Spleen (tissue), 11 donors: ENCODE measurements at regions not wholly inside any gene's neighbourhood (a gene's known extent, or its start where the extent isn't known, plus 50 kb on each side); places are given as distances from the start of the nearest gene placed in this dataset.

Source experiments
- DNase-seq: peaks from one replicate; pipeline ENCODE4 v3.0.0-alpha.2; 2020
- H3K27ac ChIP-seq, 8 donors: fragments of 200-600 bp; sonication (generic) in 7 of 8; 1 replicate in 4 of 8; 2 replicates in 4 of 8; pipeline versions ENCODE4 v1.5.0 to v1.8.0; 2016 to 2021; ENCODE audit warnings: inconsistent platforms in 4 of 8, mild to moderate bottlenecking in 4 of 8, moderate library complexity in 1 of 8
- H3K27me3 ChIP-seq, 7 donors: fragments of 200-600 bp; sonication (generic) in 6 of 7; replicated peaks in 1 of 7; 1 replicate in 4 of 7; 2 replicates in 3 of 7; pipeline versions ENCODE4 v1.5.0 to v1.8.0; 2016 to 2021; ENCODE audit warnings: inconsistent platforms in 3 of 7, mild to moderate bottlenecking in 1 of 7
- H3K36me3 ChIP-seq, 6 donors: fragments of 200-600 bp; sonication (generic) in 5 of 6; 1 replicate in 4 of 6; 2 replicates in 2 of 6; pipeline versions ENCODE4 v1.5.0 to v1.8.0; 2016 to 2021; ENCODE audit warnings: inconsistent platforms in 2 of 6
- H3K4me1 ChIP-seq, 6 donors: fragments of 200-600 bp; sonication (generic) in 5 of 6; 1 replicate in 3 of 6; 2 replicates in 3 of 6; pipeline versions ENCODE4 v1.5.0 to v1.8.0; 2016 to 2021; ENCODE audit warnings: inconsistent platforms in 3 of 6
- H3K4me3 ChIP-seq, 8 donors: fragments of 200-600 bp; sonication (generic) in 7 of 8; 1 replicate in 4 of 8; 2 replicates in 4 of 8; pipeline versions ENCODE4 v1.5.0 to v1.8.0; 2016 to 2021; ENCODE audit warnings: inconsistent platforms in 4 of 8, mild to moderate bottlenecking in 4 of 8, moderate library complexity in 2 of 8
- H3K9me3 ChIP-seq, 8 donors: fragments of 200-600 bp; sonication (generic) in 7 of 8; 1 replicate in 4 of 8; 2 replicates in 4 of 8; pipeline versions ENCODE4 v1.5.0 to v1.8.0; 2016 to 2021; ENCODE audit warnings: inconsistent platforms in 4 of 8
- CTCF ChIP-seq, 11 experiments: fragments of 200-600 bp in 7 of 11; fragments of 450-650 bp in 4 of 11; sonication (generic) in 4 of 11; IDR thresholded peaks in 8 of 11; conservative IDR thresholded peaks in 3 of 11; 1 replicate in 7 of 11; 2 replicates in 4 of 11; pipeline versions ENCODE4 v1.4.0 to v1.8.0; 2016 to 2021; ENCODE audit warnings: antibody characterized with exemption in 11 of 11, inconsistent platforms in 4 of 11, mild to moderate bottlenecking in 1 of 11
- POLR2A ChIP-seq, 3 donors: fragments of 450-650 bp; IDR thresholded peaks; one replicate each; pipeline ENCODE4 v1.5.1; 2017; ENCODE audit warnings: antibody characterized with exemption in 3 of 3, mild to moderate bottlenecking in 1 of 3
- POLR2AphosphoS5 ChIP-seq, 3 donors: sonication (generic); formaldehyde crosslinking; IDR thresholded peaks; one replicate each; pipeline ENCODE4 v1.5.1; 2017; ENCODE audit warnings: antibody characterized with exemption in 3 of 3
- WGBS, 5 donors: extraction: QIAGEN DNeasy Blood & Tissue Kit in 3 of 5; methylation state at CpG; one replicate each; pipeline versions ENCODE4 v1.1.5 to v1.1.7; 2013 to 2018; 5-methylcytosine and 5-hydroxymethylcytosine counted together
- intact Hi-C: fragments of 100-400 bp; cut with DNase I; formaldehyde crosslinking; loops from one replicate; pipeline ENCODE4 v1.15.0; 2023; ENCODE audit warnings: low total_unique reads
- donor health status: healthy with polysubstance abuse.
- donor health status: DM: no; HTN: no; CAD: no; lungs with moderate emphysema.
- donor health status: DM: no; HTN: no; CAD: no.
- donor health status: Bipolar disorder and iron deficiency.
- donor health status: healthy.
- donor health status: DM: no; HTN: no; CAD: no.
- donor health status: DM: yes; HTN: yes; CAD: no.

- TF ChIP-seq POLR2A (IDR thresholded peaks at IDR 0.05) (no peak), POLR2AphosphoS5 (IDR thresholded peaks at IDR 0.05) (no peak), CTCF (IDR thresholded peaks at IDR 0.05 in 8 of 11, conservative IDR thresholded peaks at IDR 0.05 in 3 of 11) (no peak)
- intact Hi-C loops = no loop called here
- Histone ChIP-seq H3K9me3 (peaks cover 0 to 21% (median 10%) of the 10 kb centered on the region in 8 donors), H3K4me3 (no peak overlapping the region), H3K27me3 (no peaks in the 10 kb centered on the region), H3K27ac (no peak overlapping the region), H3K36me3 (no peaks in the 10 kb centered on the region), H3K4me1 (no peaks in the 10 kb centered on the region)
- WGBS, 5 donors = 76 to 90% (median 82%) methylated on average over 1 of the region's 1 CpG
- no peak for DNase-seq
Observed at GRCh38 chr14:45905672-45906071, 652.7 kb upstream of the MIS18BP1 start.

GRCh38 chr14:45904314-45904713 is 651.3 kb upstream of the MIS18BP1 start:
- 88 to 100% (median 94%) methylated on average over 1 of the region's 1 CpG for WGBS, 5 donors
- DNase-seq = no peak
- Histone ChIP-seq H3K9me3 (peaks cover 0 to 7% (median 0%) of the 10 kb centered on the region in 8 donors), H3K4me1 (no peaks in the 10 kb centered on the region), H3K36me3 (no peaks in the 10 kb centered on the region), H3K4me3 (no peak overlapping the region), H3K27ac (no peak overlapping the region), H3K27me3 (no peaks in the 10 kb centered on the region)
- intact Hi-C loops = no loop called here
- no peak for TF ChIP-seq POLR2AphosphoS5 (IDR thresholded peaks at IDR 0.05)
- no peak for TF ChIP-seq POLR2A (IDR thresholded peaks at IDR 0.05)
- TF ChIP-seq CTCF (IDR thresholded peaks at IDR 0.05 in 8 of 11, conservative IDR thresholded peaks at IDR 0.05 in 3 of 11) = no peak

GRCh38 chr14:45902241-45902640 is 649.2 kb upstream of the MIS18BP1 start:
- Histone ChIP-seq H3K27ac (no peak overlapping the region), H3K36me3 (no peaks in the 10 kb centered on the region), H3K27me3 (no peaks in the 10 kb centered on the region), H3K9me3 (peaks cover 0 to 4% (median 0%) of the 10 kb centered on the region in 8 donors), H3K4me1 (no peaks in the 10 kb centered on the region), H3K4me3 (no peak overlapping the region)
- intact Hi-C loops = no loop called here
- DNase-seq = no peak
- no peak for TF ChIP-seq POLR2A (IDR thresholded peaks at IDR 0.05)
- TF ChIP-seq POLR2AphosphoS5 (IDR thresholded peaks at IDR 0.05) = no peak
- no peak for TF ChIP-seq CTCF (IDR thresholded peaks at IDR 0.05 in 8 of 11, conservative IDR thresholded peaks at IDR 0.05 in 3 of 11)
- WGBS, 5 donors = 79 to 87% (median 83%) methylated on average over 3 of the region's 3 CpGs

- Histone ChIP-seq H3K9me3 (no peaks in the 10 kb centered on the region), H3K4me1 (no peaks in the 10 kb centered on the region), H3K27me3 (no peaks in the 10 kb centered on the region), H3K36me3 (no peaks in the 10 kb centered on the region), H3K4me3 (no peak overlapping the region), H3K27ac (no peak overlapping the region)
- DNase-seq = no peak
- TF ChIP-seq CTCF (IDR thresholded peaks at IDR 0.05 in 8 of 11, conservative IDR thresholded peaks at IDR 0.05 in 3 of 11) = no peak
- no peak for TF ChIP-seq POLR2AphosphoS5 (IDR thresholded peaks at IDR 0.05)
- no peak for TF ChIP-seq POLR2A (IDR thresholded peaks at IDR 0.05)
- 51 to 65% (median 57%) methylated on average over 3 of the region's 3 CpGs for WGBS, 5 donors
- intact Hi-C loops = no loop called here
Observed at GRCh38 chr14:45897439-45897838, 644.4 kb upstream of the MIS18BP1 start.
